Gastrocnemius medialis (tissue), 4 donors: ENCODE measurements at regions not wholly inside any gene's neighbourhood (a gene's known extent, or its start where the extent isn't known, plus 50 kb on each side); places are given as distances from the start of the nearest gene placed in this dataset.

Source experiments
- ATAC-seq, 2 donors: fragments of 150-250 bp; one replicate each; pipeline ENCODE4 v1.9.1; 2016
- DNase-seq, 2 donors: peaks; one replicate each; pipeline ENCODE4 v3.0.0-alpha.2; 2019
- H3K27ac ChIP-seq, 4 donors: fragments of 200-600 bp; sonication (generic); 1 replicate in 1 of 4; 2 replicates in 3 of 4; pipeline ENCODE4 v1.5.1; 2016 to 2018; ENCODE audit warnings: mild to moderate bottlenecking in 2 of 4, moderate library complexity in 1 of 4
- H3K27me3 ChIP-seq, 3 donors: fragments of 200-600 bp; sonication (generic) in 2 of 3; 1 replicate in 1 of 3; 2 replicates in 2 of 3; pipeline versions ENCODE4 v1.5.1 to v1.6.0; 2016 to 2019; ENCODE audit warnings: mild to moderate bottlenecking in 1 of 3, moderate library complexity in 1 of 3
- H3K36me3 ChIP-seq, 2 donors: fragments of 200-600 bp; sonication (generic) in 1 of 2; one replicate each; pipeline ENCODE4 v1.5.1; 2017 to 2018
- H3K4me1 ChIP-seq, 2 donors: fragments of 200-600 bp; sonication (generic) in 1 of 2; one replicate each; pipeline ENCODE4 v1.5.1; 2016 to 2017; ENCODE audit warnings: mild to moderate bottlenecking in 2 of 2
- H3K4me3 ChIP-seq, 4 donors: fragments of 200-600 bp; sonication (generic) in 3 of 4; 1 replicate in 1 of 4; 2 replicates in 3 of 4; pipeline ENCODE4 v1.5.1; 2016 to 2019; ENCODE audit warnings: mild to moderate bottlenecking in 2 of 4
- H3K9me3 ChIP-seq, 3 donors: fragments of 200-600 bp; sonication (generic) in 2 of 3; 1 replicate in 1 of 3; 2 replicates in 2 of 3; pipeline ENCODE4 v1.5.1; 2016 to 2019
- POLR2A ChIP-seq, 2 donors: fragments of 450-650 bp; IDR thresholded peaks; one replicate each; pipeline ENCODE4 v1.6.1; 2017; ENCODE audit warnings: antibody characterized with exemption in 2 of 2, mild to moderate bottlenecking in 2 of 2, moderate library complexity in 2 of 2
- in situ Hi-C, 4 donors: fragments of 200-750 bp; cut with MboI; loops; one replicate each; pipeline versions ENCODE4 v1.15.0 to v1.8.0; 2017; ENCODE audit warnings: low sequenced_read_pairs in 4 of 4
- intact Hi-C: fragments of 100-400 bp; cut with DNase I; formaldehyde crosslinking; loops from one replicate; pipeline ENCODE4 v1.15.1; 2023; ENCODE audit warnings: low total_unique reads
- TF ChIP-seq, protein P1 (sequence below), 5 experiments: fragments of 450-650 bp in 3 of 5; fragments of 200-600 bp in 2 of 5; sonication (generic) in 2 of 5; IDR thresholded peaks in 4 of 5; conservative IDR thresholded peaks in 1 of 5; 1 replicate in 4 of 5; 2 replicates in 1 of 5; pipeline ENCODE4 v1.5.1; 2016 to 2019; ENCODE audit warnings: antibody characterized with exemption in 5 of 5, mild to moderate bottlenecking in 3 of 5, moderate library complexity in 3 of 5

DNA sequence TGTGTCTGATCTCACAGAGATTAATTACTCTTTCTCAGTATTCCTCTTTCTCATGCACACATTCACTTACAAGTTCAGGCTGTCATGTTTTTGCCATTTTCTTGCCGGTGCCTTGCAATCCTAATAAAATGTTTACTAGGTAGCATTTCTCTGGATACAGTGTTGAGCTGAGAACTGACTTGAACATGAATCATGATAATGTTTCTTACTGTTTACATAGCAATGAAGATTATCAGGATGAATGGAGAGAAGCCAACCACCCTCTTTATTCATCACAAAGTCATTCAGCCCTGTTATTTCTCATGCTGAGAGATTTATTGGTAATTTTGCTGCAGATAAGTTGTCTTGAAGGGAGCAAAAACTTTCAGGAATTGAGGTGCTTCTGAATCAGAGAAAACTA, 185.5 kb upstream of the ECI2 start:
- DNase-seq: no peak

DNA sequence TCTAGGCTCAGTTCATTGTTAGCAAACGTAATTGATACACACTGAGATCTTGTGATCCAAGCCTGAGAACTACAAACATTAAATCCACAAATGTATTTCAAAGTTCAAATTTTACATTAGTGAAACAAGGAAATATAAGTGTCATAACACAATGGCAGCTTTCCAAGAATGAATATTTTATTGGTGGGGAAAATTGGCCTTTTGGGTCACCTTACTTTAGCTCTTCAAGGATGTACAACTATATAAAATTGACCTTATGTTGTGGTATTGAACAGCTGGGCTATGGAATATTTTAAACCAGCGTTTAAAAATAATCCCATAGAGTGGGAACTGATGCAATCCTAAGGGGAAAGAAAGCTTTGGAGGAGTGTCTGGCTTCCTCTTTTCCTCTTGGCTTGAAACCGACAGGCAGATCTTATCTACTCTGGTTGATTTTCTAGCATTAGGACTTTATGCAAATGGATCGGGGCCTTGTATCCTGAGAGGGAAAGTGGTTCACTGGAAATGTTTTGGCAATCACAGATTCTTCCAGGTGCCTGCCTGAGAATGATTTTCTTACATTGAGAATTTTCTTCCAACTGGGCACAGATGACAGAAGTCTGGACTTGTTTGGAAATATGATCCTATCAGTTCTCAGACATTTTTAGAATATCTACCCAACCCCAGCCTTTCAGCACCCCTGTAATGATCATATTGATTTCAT, 184.8 kb upstream of the ECI2 start:
- ATAC-seq (no peak), DNase-seq (no peak)
- Histone ChIP-seq H3K27me3 (no peaks in the 10 kb centered on the region), H3K27ac (peak overlapping the region; percentile 6 to 82 (median 38)), H3K36me3 (no peaks in the 10 kb centered on the region), H3K4me3 (no peak overlapping the region), H3K9me3 (no peaks in the 10 kb centered on the region), H3K4me1 (peaks cover 41 to 68% of the 10 kb centered on the region in 2 donors)
- intact Hi-C loops: loop anchor here (10.0 kb wide), 3 partner anchors 455 to 715 kb away; partner anchors contain the start of gene CDYL
- TF ChIP-seq, protein P1, sequence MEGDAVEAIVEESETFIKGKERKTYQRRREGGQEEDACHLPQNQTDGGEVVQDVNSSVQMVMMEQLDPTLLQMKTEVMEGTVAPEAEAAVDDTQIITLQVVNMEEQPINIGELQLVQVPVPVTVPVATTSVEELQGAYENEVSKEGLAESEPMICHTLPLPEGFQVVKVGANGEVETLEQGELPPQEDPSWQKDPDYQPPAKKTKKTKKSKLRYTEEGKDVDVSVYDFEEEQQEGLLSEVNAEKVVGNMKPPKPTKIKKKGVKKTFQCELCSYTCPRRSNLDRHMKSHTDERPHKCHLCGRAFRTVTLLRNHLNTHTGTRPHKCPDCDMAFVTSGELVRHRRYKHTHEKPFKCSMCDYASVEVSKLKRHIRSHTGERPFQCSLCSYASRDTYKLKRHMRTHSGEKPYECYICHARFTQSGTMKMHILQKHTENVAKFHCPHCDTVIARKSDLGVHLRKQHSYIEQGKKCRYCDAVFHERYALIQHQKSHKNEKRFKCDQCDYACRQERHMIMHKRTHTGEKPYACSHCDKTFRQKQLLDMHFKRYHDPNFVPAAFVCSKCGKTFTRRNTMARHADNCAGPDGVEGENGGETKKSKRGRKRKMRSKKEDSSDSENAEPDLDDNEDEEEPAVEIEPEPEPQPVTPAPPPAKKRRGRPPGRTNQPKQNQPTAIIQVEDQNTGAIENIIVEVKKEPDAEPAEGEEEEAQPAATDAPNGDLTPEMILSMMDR (IDR thresholded peaks at IDR 0.05 in 4 of 5, conservative IDR thresholded peaks at IDR 0.05 in 1 of 5): no peak
- TF ChIP-seq POLR2A (IDR thresholded peaks at IDR 0.05): no peak
- in situ Hi-C loops: loop anchor here in 3 of 4 donors (25.0 kb wide), 1 partner anchor 617 kb away; no protein-coding TSS in a partner anchor

More for the DNA sequence above, 185.5 kb upstream of the ECI2 start:
- Histone ChIP-seq H3K4me3 (no peak overlapping the region), H3K27ac (peak overlapping the region; percentile 6 to 82 (median 38)), H3K27me3 (no peaks in the 10 kb centered on the region), H3K9me3 (no peaks in the 10 kb centered on the region), H3K4me1 (peaks cover 41 to 75% of the 10 kb centered on the region in 2 donors), H3K36me3 (no peaks in the 10 kb centered on the region)
- TF ChIP-seq, protein P1 (IDR thresholded peaks at IDR 0.05 in 4 of 5, conservative IDR thresholded peaks at IDR 0.05 in 1 of 5): no peak
- no peak for TF ChIP-seq POLR2A (IDR thresholded peaks at IDR 0.05)
- no peak for ATAC-seq
- intact Hi-C loops (no loop called here), in situ Hi-C loops (loop anchor here in 3 of 4 donors (25.0 kb wide), 1 partner anchor 616 kb away; no protein-coding TSS in a partner anchor)

DNA sequence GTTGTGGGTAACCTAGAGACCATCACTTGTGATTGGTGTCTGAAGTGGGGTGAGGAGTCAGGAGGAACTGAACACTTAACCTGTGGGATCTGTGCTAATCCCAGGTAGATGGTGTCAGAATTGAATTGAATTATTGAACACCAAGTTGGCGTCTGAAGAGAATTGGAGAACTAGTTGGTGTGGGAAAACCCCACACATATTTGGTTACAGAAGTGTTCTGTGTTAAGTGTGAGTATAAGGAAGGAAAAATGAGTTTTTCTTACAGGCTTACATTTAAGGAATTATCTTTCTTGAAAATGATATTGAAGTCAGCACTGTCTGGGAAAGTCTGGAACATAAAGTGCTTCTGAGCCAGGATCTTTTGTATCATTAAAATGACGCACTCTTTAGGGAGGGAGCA, 182.9 kb upstream of the ECI2 start:
- in situ Hi-C loops: loop anchor here in 3 of 4 donors (25.0 kb wide), 1 partner anchor 619 kb away; no protein-coding TSS in a partner anchor
- intact Hi-C loops: loop anchor here (10.0 kb wide), 3 partner anchors 456 to 716 kb away; partner anchors contain the start of gene CDYL
- H3K27ac ChIP-seq: no peak overlapping the region

DNA sequence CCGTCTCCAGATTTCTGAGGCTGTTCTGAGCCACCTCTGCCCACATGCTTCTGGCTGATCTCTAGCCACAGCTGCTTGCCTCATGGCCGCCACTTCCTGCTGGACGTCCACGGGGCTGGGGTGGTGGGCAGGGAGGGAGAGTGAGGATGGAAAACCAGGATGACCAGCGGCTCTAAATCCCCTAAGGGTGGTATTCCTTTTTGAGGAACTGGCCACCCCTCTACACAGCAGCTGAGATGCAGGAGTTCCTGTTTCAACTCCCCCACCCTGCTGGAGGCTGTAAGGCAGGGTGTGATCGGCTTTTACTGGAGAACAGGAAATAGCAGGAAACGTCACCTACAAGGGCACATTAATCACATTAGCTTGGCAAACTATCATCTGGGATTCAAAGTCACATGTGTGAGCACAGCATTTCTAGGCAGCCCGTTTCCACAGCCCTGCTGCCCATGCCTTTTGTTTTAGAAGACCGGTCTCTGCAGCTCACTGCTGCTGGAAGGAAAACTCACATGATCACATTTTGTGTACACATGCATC, 181.6 kb upstream of the ECI2 start:
- Histone ChIP-seq H3K4me1 (peaks cover 32 to 48% of the 10 kb centered on the region in 2 donors), H3K36me3 (no peaks in the 10 kb centered on the region), H3K9me3 (no peaks in the 10 kb centered on the region), H3K27me3 (no peaks in the 10 kb centered on the region), H3K27ac (peak overlapping the region; percentile 61 to 76 (median 70)), H3K4me3 (peak overlapping the region in 1 of 4 donors; percentile 3)
- intact Hi-C loops (loop anchor here (10.0 kb wide), 3 partner anchors 458 to 718 kb away; partner anchors contain the start of gene CDYL), in situ Hi-C loops (loop anchor here in 3 of 4 donors (25.0 kb wide), 1 partner anchor 620 kb away; no protein-coding TSS in a partner anchor)
- peak; percentile 28 to 44 for DNase-seq
- TF ChIP-seq POLR2A (IDR thresholded peaks at IDR 0.05): no peak
- TF ChIP-seq, protein P1 (IDR thresholded peaks at IDR 0.05 in 4 of 5, conservative IDR thresholded peaks at IDR 0.05 in 1 of 5): no peak
- peak; percentile 74 to 75 for ATAC-seq

More for the DNA sequence above, 182.9 kb upstream of the ECI2 start:
- Histone ChIP-seq H3K36me3 (no peaks in the 10 kb centered on the region), H3K27me3 (no peaks in the 10 kb centered on the region), H3K9me3 (no peaks in the 10 kb centered on the region), H3K4me3 (no peak overlapping the region), H3K4me1 (peaks cover 41 to 62% of the 10 kb centered on the region in 2 donors)
- DNase-seq: no peak
- no peak for TF ChIP-seq POLR2A (IDR thresholded peaks at IDR 0.05)
- TF ChIP-seq, protein P1 (IDR thresholded peaks at IDR 0.05 in 4 of 5, conservative IDR thresholded peaks at IDR 0.05 in 1 of 5): no peak
- no peak for ATAC-seq
